ENCODE measurements at regions not wholly inside any gene's neighbourhood (a gene's known extent, or its start where the extent isn't known, plus 50 kb on each side); places are given as distances from the start of the nearest gene placed in this dataset.

- H2AFZ ChIP-seq (replicated peaks; ENCODE audit: low read length, poor library complexity) = no peak overlapping the region
- H4K20me1 ChIP-seq (ENCODE audit: insufficient read depth, low read length) = no peaks in the 10 kb centered on the region
- H3K9ac ChIP-seq (ENCODE audit: low read depth, low read length) = no peak overlapping the region
- H2AK5ac ChIP-seq (ENCODE audit: low read depth, low read length) = no peak overlapping the region
- H2BK20ac ChIP-seq (ENCODE audit: low read depth, low read length) = no peak overlapping the region
- H4K91ac ChIP-seq (ENCODE audit: insufficient read depth, low read depth, low read length) = no peak overlapping the region
- no peaks in the 10 kb centered on the region for H3K79me1 ChIP-seq (ENCODE audit: low read depth in 1 of 2, low read length in 2 of 2)
- no peak overlapping the region for H3K27ac ChIP-seq (ENCODE audit: insufficient read depth, low read length)
- in situ Hi-C loops (cut with MboI; ENCODE audit: low sequenced_read_pairs) (no loop called here), dilution Hi-C loops (cut with HindIII; ENCODE audit: low sequenced_read_pairs, unreplicated experiment) (no loop called here), intact Hi-C loops (cut with micrococcal nuclease) (no loop called here)
- POLR2A ChIA-PET (ENCODE audit: unreplicated experiment) = no interaction called here
- no peaks in the 10 kb centered on the region for H3K4me1 ChIP-seq (ENCODE audit: control insufficient read depth, insufficient read depth, low read length)
- H3K56ac ChIP-seq (ENCODE audit: extremely low read depth, insufficient read depth, low read length) = no peak overlapping the region
- no peak overlapping the region for H3K18ac ChIP-seq (ENCODE audit: low read depth, low read length)
- no peak for TF ChIP-seq RAD21 (IDR thresholded peaks at IDR 0.05; ENCODE audit: low read length)
- no peak for TF ChIP-seq USF2 (IDR thresholded peaks at IDR 0.05; ENCODE audit: low read depth, low read length)
- no peak for TF ChIP-seq POLR2A (IDR thresholded peaks at IDR 0.05; ENCODE audit: low read depth, low read length)
- no peak for TF ChIP-seq MXI1 (IDR thresholded peaks at IDR 0.05; ENCODE audit: borderline replicate concordance, low read depth, low read length)
- no peak for TF ChIP-seq CEBPB (IDR thresholded peaks at IDR 0.05; ENCODE audit: low read depth, low read length)
- CTCF ChIA-PET = no interaction called here
- H2BK15ac ChIP-seq (ENCODE audit: low read depth, low read length) = no peak overlapping the region
- BruUV-seq (replicated peaks) = no TSS peak
- no peaks in the 10 kb centered on the region for H3K9me1 ChIP-seq (ENCODE audit: insufficient read depth, low read length)
- DNase-seq (no peak), ATAC-seq (ENCODE audit: low read depth) (no peak)
- WGBS, 2 experiments (ENCODE audit: extremely low coverage in 2 of 2, insufficient read length in 1 of 2) = no CpG with 5 or more reads among the region's 2 CpGs
- H3K4me2 ChIP-seq (ENCODE audit: low read depth, low read length) = no peak overlapping the region
- no peak overlapping the region for H2BK120ac ChIP-seq (ENCODE audit: low read depth, low read length)
- H3K27me3 ChIP-seq (ENCODE audit: control insufficient read depth, insufficient read depth, low read length) = no peaks in the 10 kb centered on the region
- H3K4ac ChIP-seq (ENCODE audit: low read depth, low read length) = no peak overlapping the region
- no peak overlapping the region for H2BK5ac ChIP-seq (ENCODE audit: low read depth, low read length, poor library complexity, severe bottlenecking)
- H3K23ac ChIP-seq (ENCODE audit: low read depth, low read length) = no peak overlapping the region
- peaks cover 8% of the 10 kb centered on the region for H3K9me3 ChIP-seq (ENCODE audit: control insufficient read depth, insufficient read depth, low read length)
- no peak overlapping the region for H4K8ac ChIP-seq (ENCODE audit: low read depth in 2 of 2, low read length in 2 of 2)
- no peak overlapping the region for H2AK9ac ChIP-seq (replicated peaks; ENCODE audit: low read depth, low read length, poor library complexity)
- no peak overlapping the region for H3K4me3 ChIP-seq (ENCODE audit: insufficient read depth, low read depth, low read length)
- H3K14ac ChIP-seq (replicated peaks; ENCODE audit: low read depth, low read length) = no peak overlapping the region
- no peak overlapping the region for H4K5ac ChIP-seq (ENCODE audit: low read depth, low read length)
- no peaks in the 10 kb centered on the region for H3K36me3 ChIP-seq (ENCODE audit: control insufficient read depth, insufficient read depth, low read length)
Measured at GRCh38 chr6:153962555-153962954, 76.5 kb upstream of the OPRM1 start.
